ENCODE measurements at regions not wholly inside any gene's neighbourhood (a gene's known extent, or its start where the extent isn't known, plus 50 kb on each side); places are given as distances from the start of the nearest gene placed in this dataset.

GRCh38 chr4:97150966-97151365, 992.3 kb downstream of the STPG2 start:
- no peak for TF ChIP-seq CTCF (IDR thresholded peaks at IDR 0.05)
- TF ChIP-seq POLR2A (IDR thresholded peaks at IDR 0.05) = no peak
